WTC11 (cell line): ENCODE measurements at regions not wholly inside any gene's neighbourhood (a gene's known extent, or its start where the extent isn't known, plus 50 kb on each side); places are given as distances from the start of the nearest gene placed in this dataset.

Source experiments
- CTCF ChIP-seq: fragments of 200-600 bp; IDR thresholded peaks from 2 replicates; pipeline ENCODE4 v1.8.0; 2022; ENCODE audit warnings: antibody characterized with exemption
- IRF1 ChIP-seq: sonication (generic); formaldehyde crosslinking; IDR thresholded peaks from 2 replicates; pipeline ENCODE4 v1.8.0; 2023; ENCODE audit warnings: missing genetic modification reagents
- ZNF138 ChIP-seq: sonication (generic); formaldehyde crosslinking; conservative IDR thresholded peaks from 2 replicates; pipeline ENCODE4 v1.8.1; 2022; ENCODE audit warnings: mild to moderate bottlenecking, moderate library complexity, missing genetic modification reagents
- ZSCAN18 ChIP-seq: fragments of 250-450 bp; sonication (Bioruptor Pico); IDR thresholded peaks from 2 replicates; pipeline ENCODE4 v2.1.2; 2022; ENCODE audit warnings: mild to moderate bottlenecking, moderate library complexity
- TF ChIP-seq, protein P1 (sequence below): sonication (generic); formaldehyde crosslinking; IDR thresholded peaks from 2 replicates; pipeline ENCODE4 v1.8.1; 2023; ENCODE audit warnings: mild to moderate bottlenecking, missing genetic modification reagents

DNA sequence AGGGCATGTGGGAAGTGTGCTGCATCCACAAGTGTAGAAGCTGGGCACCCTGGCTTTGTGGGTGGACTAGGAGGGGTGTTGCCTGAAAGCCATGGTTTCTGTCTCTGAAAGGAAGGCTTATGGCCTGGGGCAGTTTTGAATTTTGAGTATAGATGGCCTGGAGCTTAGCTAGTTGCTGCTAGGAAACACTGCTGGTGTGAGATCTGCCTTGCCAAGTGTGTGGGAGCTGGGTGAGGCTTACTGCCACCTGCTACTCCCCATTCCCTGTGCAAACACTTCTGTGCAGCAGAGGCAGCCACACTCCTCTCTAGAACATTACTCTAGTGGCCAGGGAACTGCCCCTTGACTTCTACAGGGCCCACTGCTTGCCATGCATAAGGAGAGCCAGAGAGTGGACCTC lies 831.7 kb upstream of the LRRTM1 start:
- no peak for TF ChIP-seq ZSCAN18 (CRISPR knock-in tag)
- no peak for TF ChIP-seq IRF1 (CRISPR knock-in tag)
- TF ChIP-seq CTCF: no peak
- no peak for TF ChIP-seq ZNF138 (CRISPR knock-in tag)
- TF ChIP-seq, protein P1, sequence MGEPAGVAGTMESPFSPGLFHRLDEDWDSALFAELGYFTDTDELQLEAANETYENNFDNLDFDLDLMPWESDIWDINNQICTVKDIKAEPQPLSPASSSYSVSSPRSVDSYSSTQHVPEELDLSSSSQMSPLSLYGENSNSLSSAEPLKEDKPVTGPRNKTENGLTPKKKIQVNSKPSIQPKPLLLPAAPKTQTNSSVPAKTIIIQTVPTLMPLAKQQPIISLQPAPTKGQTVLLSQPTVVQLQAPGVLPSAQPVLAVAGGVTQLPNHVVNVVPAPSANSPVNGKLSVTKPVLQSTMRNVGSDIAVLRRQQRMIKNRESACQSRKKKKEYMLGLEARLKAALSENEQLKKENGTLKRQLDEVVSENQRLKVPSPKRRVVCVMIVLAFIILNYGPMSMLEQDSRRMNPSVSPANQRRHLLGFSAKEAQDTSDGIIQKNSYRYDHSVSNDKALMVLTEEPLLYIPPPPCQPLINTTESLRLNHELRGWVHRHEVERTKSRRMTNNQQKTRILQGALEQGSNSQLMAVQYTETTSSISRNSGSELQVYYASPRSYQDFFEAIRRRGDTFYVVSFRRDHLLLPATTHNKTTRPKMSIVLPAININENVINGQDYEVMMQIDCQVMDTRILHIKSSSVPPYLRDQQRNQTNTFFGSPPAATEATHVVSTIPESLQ (CRISPR knock-in tag): no peak
